Breast epithelium (tissue), 3 donors: ENCODE measurements at regions not wholly inside any gene's neighbourhood (a gene's known extent, or its start where the extent isn't known, plus 50 kb on each side); places are given as distances from the start of the nearest gene placed in this dataset.

Source experiments
- CTCF ChIP-seq, 3 donors: fragments of 450-650 bp; IDR thresholded peaks; one replicate each; pipeline ENCODE4 v1.5.1; 2016 to 2017; ENCODE audit warnings: antibody characterized with exemption in 3 of 3, mild to moderate bottlenecking in 3 of 3, moderate library complexity in 3 of 3
- POLR2A ChIP-seq: fragments of 450-650 bp; IDR thresholded peaks from one replicate; pipeline ENCODE4 v1.6.1; 2016; ENCODE audit warnings: antibody characterized with exemption, mild to moderate bottlenecking, moderate library complexity
- POLR2AphosphoS5 ChIP-seq, 3 donors: sonication (generic); formaldehyde crosslinking; IDR thresholded peaks; one replicate each; pipeline ENCODE4 v1.6.1; 2017; ENCODE audit warnings: antibody characterized with exemption in 3 of 3

GRCh38 chr1:31488528-31488927 is 75.5 kb downstream of the SERINC2 start:
- TF ChIP-seq CTCF (IDR thresholded peaks at IDR 0.05) (no peak), POLR2AphosphoS5 (IDR thresholded peaks at IDR 0.05) (no peak), POLR2A (no peak)
